NOMO-1 treated with dmso at 0.1 percent for 144 hours (cell line): ENCODE measurements at regions not wholly inside any gene's neighbourhood (a gene's known extent, or its start where the extent isn't known, plus 50 kb on each side); places are given as distances from the start of the nearest gene placed in this dataset.

Source experiments
- DNase-seq: peaks from one replicate; lab custom pipeline; 2025; ENCODE audit not compliant: unreplicated experiment; lab: John Stamatoyannopoulos, UW

DNA sequence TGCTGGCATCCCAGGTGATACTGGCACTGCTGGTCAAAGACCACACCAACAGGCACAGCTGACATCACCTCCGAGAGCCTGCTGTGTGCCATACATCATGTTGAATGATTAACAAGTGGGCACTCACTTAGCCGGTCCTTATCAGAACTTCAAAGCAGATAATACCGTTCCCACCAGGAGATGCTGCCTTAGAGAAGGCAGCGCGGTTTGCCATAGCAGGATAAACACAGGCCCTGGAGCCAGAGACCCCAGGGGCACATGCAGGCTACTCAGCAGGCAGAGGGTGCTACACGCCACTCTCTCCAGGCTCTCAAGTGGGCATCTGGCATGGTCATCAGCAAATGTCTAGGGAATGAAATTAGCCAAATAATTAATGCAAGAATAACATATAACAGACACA lies 86.5 kb upstream of the CST7 start:
- DNase-seq = no peak

DNA sequence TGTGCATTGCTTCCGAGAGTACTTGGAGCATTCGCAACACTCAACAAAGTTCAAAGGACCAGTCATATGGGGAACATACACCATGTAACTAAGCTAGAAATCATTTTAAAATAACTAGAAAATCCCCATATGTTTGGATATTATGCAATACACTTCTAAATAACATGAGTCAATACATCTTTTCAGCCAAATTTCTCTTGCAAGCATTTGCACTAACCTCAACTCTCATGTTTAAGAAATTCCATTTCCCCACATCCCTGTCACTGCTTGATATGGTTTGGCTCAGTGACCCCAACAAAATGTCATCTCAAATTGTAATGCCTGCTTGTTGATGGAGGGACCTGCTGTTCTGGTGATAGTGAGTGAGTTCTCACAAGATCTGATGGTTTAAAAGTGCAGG lies 85.7 kb upstream of the CST7 start:
- no peak for DNase-seq

DNA sequence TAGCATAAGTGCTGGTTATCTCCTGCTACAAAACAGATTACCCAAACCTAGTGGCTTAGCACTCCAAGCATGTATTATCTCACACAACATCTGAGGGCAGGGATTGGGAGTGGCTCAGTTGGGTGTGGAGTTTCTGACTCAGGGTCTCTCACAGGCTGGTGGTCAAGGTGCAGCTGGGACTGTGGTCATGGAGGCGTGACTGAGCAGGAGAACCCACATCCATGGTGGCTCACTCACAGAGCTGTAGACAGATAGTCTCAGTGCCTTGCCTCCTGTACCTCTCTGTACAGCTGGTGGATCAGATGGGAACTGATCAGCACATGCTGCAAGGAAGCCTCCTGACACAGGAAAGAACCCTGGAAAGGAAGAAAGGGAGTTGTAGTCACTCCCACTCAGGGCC lies 83.1 kb upstream of the CST7 start:
- no peak for DNase-seq

DNA sequence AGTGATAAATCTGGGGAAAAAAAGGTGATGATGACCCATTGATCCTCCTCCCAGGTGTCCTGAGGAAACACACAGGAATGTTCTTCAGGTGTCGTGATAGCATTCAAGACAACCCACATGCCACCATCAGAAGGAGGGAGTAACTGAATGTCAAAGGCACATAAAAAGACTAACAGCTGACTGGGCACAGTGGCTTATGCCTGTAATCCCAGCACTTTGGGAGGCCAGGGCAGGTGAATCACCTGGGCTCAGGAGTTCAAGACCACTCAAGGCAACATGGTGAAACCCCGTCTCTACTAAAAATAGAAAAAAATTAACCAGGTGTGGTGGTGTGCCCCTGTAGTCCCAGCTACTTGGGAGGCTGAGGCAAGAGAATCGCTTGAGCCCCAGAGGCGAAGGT lies 82.3 kb upstream of the CST7 start:
- DNase-seq = no peak

DNA sequence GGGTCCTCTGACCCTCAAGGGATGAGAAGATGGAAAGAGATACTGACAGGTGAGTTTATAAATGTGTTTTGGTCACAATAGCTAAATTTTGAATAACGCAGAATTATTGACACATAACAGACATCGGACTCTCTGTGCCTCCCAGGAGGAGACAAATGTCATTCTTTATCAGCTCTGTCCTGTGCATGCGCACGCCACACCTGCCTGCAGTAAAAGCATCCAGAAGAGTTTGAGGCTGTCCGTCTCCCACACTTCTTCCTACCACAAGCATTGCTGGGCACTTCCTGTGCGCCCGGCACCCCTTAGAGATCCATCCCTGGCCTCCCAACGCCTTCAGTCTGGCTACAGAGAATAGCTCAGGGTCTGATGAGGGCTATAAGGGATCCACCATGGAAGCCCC lies 81.5 kb upstream of the CST7 start:
- no peak for DNase-seq

DNA sequence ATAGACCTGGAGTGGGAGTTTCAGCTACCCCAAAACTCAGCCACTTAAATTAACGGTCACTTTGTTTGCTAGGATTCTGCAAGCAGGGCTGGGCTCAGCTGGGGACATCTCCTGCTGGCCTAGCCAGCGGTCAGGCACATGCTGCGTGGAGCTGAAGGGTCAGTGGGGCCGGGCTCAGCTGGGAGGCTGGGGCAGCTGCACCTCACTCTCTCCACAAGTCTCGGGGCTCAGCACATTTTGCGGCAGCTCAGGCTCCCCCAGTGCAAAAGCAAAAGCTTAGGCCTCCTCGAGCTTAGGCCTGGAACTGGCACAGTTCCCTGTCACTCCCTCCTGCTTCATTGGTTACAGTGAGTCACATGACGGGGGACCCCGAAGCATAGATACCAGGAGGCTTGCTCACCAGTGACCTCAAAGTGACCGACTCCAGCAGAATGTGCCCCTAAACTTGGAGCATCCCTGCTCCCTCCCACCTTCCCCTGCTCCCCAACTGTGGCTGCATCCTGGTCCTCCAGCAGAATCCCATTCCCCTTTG lies 80.6 kb upstream of the CST7 start:
- DNase-seq = no peak

DNA sequence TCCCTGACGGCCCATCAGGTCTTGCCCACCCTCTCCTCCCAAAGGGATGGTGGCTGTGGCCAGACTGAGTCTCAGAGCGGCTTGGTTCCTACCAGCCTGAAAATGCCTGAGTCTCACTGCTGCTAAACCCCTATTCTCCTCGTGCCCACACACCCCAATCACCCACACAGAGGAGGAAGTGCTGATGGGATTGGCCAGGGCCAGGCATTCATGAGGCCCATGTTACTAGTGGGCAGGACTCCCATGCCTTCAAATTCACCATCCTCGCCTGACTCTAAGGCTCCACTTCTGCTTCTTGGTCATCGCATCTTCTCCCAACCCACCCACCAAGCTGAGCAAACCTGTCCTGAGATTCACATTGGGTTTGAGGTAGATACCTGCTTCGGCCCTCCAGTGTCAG lies 80.1 kb upstream of the CST7 start:
- DNase-seq = no peak

DNA sequence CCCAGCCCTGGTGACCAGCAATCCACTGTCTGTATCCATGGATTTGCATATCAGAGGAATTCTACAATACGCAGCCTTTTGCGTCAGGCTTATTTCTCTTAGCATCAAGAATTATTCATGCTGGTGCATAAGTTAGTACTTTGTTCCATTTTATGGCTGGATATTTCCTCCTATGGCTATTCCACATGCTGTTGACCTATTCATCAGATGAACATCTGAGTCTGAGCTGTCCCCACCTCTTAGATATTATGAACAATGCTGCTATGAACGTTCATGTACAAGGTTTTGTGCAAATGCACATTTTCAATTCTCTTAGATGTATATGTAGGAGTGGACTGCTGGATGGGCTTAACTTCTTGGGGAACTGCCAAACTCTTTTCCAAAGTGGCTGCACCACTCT lies 79.0 kb upstream of the CST7 start:
- DNase-seq = no peak

DNA sequence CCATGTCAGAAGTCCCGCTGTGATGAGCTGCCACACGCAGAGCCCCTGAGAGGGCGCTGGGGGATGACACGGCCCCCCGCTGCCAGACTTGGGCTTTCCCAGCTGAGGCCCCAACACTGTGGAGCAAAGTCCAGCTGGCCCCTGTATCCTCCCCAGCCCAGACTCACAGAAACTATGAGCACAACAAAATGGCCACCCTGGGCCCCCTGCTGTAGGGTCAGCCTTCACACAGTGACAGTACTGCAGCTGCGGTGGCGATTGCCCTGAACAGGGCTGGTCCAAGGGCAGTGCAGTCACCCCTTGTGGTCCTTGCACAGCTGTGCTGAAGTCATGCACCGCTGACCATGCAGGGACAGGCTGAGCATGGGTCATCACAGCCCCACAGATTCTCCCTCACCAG lies 78.2 kb upstream of the CST7 start:
- DNase-seq = no peak

DNA sequence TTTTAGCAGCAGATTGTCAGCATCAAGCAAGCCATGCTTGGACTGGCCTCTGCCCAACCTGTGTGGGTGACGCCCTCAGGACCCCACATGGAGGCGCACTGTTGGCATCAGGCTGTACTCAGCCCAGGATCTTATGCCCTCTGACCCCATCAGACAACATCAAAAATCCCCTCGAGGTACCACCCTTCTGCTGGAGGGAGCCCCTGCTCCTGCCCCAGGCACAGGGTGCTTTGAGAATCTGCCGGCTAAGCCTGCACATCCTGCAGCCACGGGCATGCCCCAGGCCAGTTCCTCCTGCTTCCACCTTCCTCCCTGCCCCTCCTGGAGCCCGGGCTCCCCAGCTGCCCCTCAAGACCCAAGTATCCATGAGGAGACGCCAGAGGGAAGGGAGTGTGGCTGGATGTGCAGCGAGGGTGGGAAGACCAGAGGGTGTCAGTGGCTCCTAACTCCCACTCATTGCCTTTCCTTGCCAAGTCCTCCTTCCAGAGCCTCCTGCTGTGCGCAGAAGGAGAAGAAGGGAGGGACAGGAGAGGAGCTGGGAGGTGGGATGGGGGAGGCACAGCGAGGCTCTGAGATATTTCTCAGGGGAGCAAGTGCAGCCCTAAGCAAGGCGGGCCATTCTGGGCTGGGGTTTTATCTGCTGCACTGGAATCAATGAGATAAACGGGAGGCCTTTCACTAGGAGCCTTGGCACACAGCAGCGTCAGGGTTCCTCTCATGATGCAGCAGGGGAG lies 77.4 kb upstream of the CST7 start:
- no peak for DNase-seq

DNA sequence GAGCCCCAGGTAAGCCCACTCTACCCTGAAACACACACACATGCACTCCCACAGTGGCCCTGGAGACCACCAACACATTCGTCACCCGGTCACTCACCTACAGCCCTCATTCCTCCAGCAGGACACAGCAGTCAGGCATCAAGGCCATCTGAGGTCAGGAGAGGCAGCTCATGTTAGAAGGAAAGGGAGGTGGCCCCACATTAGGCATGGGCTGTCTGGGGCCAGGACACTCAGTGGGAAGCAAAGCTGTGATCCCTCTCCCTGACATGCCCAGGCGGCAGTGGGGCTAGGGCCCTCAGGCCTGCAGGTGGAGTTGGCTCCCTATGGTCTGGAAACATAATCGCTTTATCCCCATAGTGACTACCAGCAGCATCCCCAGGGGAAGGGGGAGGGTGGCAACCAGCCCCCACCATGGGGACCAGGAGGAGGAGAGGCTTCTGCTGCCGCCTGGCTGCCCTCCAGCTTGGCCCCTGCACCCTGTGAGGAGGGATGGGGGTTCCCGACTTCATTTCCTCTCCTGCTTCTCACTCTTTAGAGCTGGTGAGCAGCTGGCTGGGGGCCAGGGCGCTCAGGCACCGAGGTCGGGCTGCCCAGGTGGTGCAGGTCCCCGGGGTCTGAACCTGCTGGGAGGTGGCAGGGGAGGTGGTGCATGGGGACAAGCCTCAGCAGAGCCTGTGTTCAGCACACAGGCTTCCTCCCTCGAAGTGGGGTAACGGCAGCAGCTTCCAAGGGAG lies 76.6 kb upstream of the CST7 start:
- no peak for DNase-seq

DNA sequence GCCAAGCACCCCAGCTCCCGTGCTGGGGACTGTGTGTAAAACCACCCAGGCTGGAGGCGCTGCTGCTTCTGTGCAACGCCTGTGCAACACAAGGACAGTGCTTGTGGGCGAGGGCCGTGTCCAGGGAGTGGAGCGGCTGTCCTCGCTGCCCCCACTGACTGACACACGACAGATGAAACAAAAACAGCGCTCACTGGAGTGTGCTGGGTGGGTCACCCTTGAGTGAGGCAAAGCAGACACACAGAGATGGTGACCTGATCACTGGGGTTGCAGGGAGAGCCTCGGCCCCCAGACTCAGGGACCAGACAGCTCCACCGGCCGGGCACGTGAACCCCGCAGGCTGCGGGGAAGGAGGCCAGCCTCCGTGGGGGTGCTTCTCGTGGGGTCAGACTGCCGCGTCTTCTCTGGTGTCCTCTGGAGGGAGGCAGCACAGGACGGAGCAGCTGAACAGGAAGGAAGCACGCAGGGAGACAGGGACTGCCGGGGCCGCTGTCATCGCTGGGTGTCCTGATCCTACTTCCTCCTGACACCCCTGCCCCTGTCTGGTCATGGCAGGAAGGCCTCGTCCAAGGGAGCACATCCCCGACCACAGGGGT lies 75.9 kb upstream of the CST7 start:
- no peak for DNase-seq

DNA sequence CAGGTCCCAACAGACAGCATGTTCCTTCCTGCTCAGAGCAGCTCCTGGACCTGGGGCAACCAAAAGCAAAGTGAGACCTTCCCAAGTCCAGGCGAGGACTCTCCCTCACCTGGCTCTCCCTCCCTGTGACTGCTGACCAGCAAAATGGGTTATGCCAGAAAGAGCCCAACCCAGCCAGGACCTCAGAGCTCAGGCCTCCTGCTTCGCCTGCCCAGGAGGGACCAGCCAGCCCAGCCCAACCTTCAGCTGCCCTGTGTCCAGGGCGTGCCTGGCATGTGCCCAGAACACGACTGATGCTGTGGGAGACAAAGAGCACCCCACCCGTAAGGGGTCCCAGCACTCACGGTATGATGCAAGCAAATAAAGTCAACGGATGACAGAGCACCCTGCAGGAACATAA lies 74.0 kb upstream of the CST7 start:
- no peak for DNase-seq

DNA sequence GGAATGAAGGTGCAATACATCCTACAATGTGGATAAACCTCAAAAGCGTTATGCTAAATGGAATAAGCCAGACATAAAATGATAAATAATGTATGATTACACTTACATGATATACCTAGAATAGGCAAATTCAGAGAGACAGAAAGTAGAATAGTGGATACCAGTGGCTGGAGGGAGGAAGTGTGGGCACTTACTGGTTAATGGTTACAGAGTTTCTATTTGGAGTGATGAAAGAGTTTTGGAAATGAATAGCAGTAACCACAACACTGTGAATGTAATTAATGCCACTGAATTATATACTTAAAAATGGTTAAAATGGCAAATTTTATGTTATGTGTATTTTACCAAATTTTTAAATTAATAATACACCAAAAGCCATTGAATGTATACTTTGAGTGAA lies 71.4 kb upstream of the CST7 start:
- no peak for DNase-seq

DNA sequence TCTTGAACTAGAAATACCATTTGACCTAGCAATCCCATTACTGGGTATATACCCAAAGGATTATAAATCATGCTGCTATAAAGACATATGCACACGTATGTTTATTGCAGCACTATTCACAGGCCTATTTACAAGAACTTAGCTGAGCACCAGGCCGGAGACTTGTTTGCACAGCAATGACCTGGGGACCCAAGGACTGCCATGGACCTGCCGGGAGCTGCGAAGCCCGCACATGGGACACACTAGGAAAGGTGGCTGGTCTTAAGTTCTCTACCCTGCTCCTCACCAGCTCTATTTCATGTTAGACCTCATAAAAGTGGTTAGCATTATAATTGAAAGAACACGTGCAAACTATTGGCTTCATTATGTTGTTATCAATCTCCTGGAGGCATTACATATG lies 70.4 kb upstream of the CST7 start:
- DNase-seq = no peak

DNA sequence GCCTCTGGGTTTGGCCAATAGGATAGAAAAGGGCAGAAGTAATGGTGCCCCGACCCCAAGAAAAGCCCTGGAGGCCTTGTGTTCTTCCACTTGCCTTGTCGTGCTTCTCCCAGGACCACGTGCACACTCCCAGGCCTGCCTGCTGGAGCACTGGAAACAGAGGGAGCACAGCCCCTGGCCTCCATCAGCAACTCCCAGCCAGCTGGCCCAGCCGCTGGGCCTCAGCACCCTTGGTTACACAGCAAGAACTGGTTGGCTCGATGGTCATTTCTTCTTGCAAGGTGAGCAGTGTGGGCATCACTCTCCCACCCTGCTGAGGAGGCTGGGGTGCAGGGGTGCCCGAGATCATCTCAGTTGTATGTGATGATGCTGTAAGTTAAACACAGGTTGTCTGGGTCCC lies 69.2 kb upstream of the CST7 start:
- DNase-seq = no peak

DNA sequence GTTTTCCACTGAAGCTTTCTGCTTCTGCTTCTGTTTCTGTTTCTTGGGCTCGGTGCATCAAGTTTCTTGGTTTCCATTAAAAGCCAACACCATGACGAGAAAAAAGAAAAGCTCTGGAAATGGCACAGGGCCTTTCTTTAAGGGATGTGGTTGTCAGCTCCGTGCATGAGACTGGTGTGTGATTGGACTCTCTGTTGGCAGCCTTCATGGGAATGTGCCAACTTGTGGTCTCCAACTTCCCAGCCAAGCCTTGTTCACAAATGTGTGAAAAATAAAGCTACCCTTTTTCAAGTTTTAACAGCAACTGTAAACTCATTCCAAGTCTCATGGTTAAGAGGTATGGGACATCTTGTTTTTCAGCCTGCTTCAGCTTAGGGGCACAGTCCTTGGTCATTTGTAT lies 68.7 kb upstream of the CST7 start:
- DNase-seq = no peak

DNA sequence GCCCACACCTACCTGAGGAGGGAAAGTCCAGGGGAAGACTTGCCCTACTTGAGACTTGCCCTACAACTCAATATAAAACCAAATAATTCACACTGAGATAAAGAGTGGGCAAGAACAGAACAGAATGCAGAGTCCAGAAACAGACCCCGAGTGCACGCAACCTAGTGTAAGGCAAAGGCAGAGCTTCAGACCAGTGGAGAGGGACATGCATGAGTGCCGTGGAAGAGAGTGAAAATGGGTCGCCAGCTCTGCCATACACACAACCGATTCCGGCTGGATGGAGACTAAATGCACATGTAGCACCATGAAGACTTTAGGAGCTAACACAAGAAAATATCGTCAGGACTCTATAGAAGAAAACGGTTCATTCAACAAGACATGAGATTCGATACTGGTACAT lies 58.8 kb upstream of the CST7 start:
- no peak for DNase-seq

DNA sequence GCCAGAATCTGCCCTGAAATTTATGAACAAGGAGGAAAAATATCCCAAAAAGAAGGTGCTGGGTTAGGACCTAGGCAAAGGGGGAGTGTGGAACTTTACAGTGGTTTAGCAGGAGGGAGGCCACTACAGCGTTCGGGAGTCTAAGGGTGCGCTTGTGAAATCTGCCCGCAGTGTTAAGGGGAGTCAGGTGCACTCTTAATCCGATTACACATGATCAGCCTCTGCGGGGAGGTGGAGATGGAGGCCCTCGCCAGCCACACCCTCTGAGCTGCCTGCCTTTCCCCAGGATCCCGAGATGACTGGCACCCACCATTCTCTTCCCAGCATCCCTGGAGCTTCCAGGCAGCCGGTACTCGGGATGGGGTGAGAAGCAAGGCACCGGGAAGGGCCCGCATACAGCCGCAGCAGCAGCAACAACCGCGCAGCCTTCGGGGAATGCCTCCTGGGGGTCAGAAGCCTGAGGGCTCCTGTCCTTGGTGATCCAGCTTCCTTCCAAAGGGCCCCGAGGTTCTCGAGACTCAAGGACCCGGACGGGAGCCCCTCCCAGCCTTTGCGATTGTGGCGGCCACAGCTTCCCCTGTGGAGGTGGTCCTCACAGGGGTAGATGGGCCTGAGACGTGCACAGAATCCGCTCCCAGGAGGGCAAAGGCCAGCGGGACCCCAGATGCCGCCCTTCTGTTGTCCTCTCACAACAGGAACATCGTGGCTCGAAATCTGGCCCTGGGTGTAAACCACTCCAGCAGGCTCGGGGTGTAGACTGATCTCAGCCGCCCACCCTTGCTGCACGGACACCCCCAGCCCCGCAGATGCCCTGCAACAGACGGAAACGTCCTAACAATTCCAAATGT lies 57.3 kb upstream of the CST7 start:
- no peak for DNase-seq

DNA sequence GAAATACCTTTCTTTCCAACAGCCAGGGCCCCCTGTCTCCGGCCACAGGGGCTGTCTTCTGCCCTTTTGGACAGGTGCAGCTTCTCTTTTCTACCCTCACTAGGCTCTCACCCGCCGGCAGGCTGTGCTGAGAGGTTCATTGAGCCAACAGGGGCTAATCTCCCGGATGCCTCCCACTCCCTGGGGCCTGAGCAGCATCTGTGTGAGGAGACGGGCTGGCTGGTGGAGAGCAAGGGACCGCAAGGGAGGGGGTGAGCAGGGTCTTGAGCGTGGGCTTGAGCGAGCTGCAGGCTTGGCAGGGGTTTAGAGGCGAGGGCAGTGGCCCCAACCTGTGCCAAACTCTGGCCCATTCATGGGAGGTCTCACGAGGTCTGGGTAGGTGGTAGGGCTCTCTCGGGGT lies 56.5 kb upstream of the CST7 start:
- no peak for DNase-seq

DNA sequence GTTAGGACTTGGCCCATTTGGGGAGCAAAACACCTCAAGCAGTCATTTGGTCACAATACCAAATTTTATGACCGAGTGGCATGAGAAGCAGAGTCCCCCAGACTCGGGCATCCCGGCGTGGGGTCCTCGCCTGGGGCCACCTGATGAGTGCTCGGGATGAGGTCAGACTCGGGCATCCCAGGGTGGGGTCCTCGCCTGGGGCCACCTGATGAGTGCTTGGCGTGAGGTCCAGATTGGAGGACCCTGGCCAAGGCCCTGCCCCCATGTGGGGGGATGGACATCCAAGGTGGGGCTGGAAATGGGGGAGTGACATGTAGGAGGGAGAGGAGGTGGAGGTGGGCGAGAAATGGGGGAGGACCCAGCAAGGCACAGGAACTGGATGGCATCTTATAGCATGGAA lies 56.1 kb upstream of the CST7 start:
- DNase-seq = no peak
